NT2/D1 (cell line): ENCODE measurements at regions not wholly inside any gene's neighbourhood (a gene's known extent, or its start where the extent isn't known, plus 50 kb on each side); places are given as distances from the start of the nearest gene placed in this dataset.

ENCODE experiments used
- SUZ12 ChIP-seq: IDR thresholded peaks from 2 replicates; pipeline ENCODE4 v1.6.1; 2011; ENCODE audit not compliant: insufficient read length, insufficient read depth; ENCODE audit errors: extremely low read depth
- YY1 ChIP-seq: IDR thresholded peaks from 2 replicates; pipeline ENCODE4 v1.6.1; 2011; ENCODE audit not compliant: insufficient read length, insufficient read depth

- TF ChIP-seq SUZ12 (no peak), YY1 (no peak)
These were observed 84.6 kb upstream of the PTPRR start for GRCh38 chr12:71005166-71005565.
